Activated B cell treated with CpG ODN at 0.5 μM for 24 hours (primary cell): ENCODE measurements at regions not wholly inside any gene's neighbourhood (a gene's known extent, or its start where the extent isn't known, plus 50 kb on each side); places are given as distances from the start of the nearest gene placed in this dataset.

Source experiments
- ATAC-seq: fragments of 200-7000 bp; cut with Tn5 transposase; one replicate; pipeline ENCODE4 v1.10.0; 2021; ENCODE audit warnings: low read depth, mild to moderate bottlenecking, moderate library complexity
- CTCF ChIA-PET: fragments of 350-600 bp; sonication (Branson Sonifier 250); formaldehyde crosslinking; loops from one replicate; lab custom pipeline; 2021; ENCODE audit warnings: antibody characterized with exemption; lab: Charles Lee
- POLR2A ChIA-PET: fragments of 350-600 bp; sonication (Branson Sonifier 250); formaldehyde crosslinking; loops from one replicate; lab custom pipeline; 2021; ENCODE audit warnings: antibody characterized with exemption; lab: Charles Lee
- DNase-seq: peaks from one replicate; pipeline ENCODE4 v3.0.0; 2022
- H3K27ac Mint-ChIP-seq: one replicate; pipeline ENCODE4 v1.8.0; 2020; ENCODE audit warnings: mixed read lengths
- H3K27me3 Mint-ChIP-seq: one replicate; pipeline ENCODE4 v1.8.0; 2021; ENCODE audit warnings: mixed read lengths
- H3K36me3 Mint-ChIP-seq: one replicate; pipeline ENCODE4 v1.8.0; 2021; ENCODE audit warnings: low read depth, mixed read lengths
- H3K4me1 Mint-ChIP-seq: one replicate; pipeline ENCODE4 v1.8.0; 2021; ENCODE audit warnings: mixed read lengths
- H3K4me3 Mint-ChIP-seq: one replicate; pipeline ENCODE4 v1.8.0; 2020; ENCODE audit warnings: mild to moderate bottlenecking, mixed read lengths
- H3K9me3 Mint-ChIP-seq: one replicate; pipeline ENCODE4 v1.8.0; 2020; ENCODE audit warnings: mixed read lengths
- intact Hi-C: fragments of 100-400 bp; cut with micrococcal nuclease; formaldehyde crosslinking; loops from one replicate; pipeline ENCODE4 v1.15.1; 2024
- TF ChIP-seq, protein P1 (sequence below): fragments of 200-600 bp; IDR thresholded peaks from one replicate; pipeline ENCODE4 v1.8.0; 2022; ENCODE audit warnings: antibody characterized with exemption, mild to moderate bottlenecking

- Mint-ChIP-seq H3K27me3 (peaks cover 5% of the 10 kb centered on the region), H3K9me3 (no peaks in the 10 kb centered on the region), H3K4me1 (no peaks in the 10 kb centered on the region), H3K27ac (no peak overlapping the region), H3K4me3 (no peak overlapping the region), H3K36me3 (no peaks in the 10 kb centered on the region)
- ChIA-PET POLR2A (no interaction called here), CTCF (no interaction called here)
- intact Hi-C loops: no loop called here
- DNase-seq: no peak
- no peak for ATAC-seq
- TF ChIP-seq, protein P1, sequence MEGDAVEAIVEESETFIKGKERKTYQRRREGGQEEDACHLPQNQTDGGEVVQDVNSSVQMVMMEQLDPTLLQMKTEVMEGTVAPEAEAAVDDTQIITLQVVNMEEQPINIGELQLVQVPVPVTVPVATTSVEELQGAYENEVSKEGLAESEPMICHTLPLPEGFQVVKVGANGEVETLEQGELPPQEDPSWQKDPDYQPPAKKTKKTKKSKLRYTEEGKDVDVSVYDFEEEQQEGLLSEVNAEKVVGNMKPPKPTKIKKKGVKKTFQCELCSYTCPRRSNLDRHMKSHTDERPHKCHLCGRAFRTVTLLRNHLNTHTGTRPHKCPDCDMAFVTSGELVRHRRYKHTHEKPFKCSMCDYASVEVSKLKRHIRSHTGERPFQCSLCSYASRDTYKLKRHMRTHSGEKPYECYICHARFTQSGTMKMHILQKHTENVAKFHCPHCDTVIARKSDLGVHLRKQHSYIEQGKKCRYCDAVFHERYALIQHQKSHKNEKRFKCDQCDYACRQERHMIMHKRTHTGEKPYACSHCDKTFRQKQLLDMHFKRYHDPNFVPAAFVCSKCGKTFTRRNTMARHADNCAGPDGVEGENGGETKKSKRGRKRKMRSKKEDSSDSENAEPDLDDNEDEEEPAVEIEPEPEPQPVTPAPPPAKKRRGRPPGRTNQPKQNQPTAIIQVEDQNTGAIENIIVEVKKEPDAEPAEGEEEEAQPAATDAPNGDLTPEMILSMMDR: no peak
Observed at GRCh38 chr7:101699881-101700823, 71.1 kb upstream of the MYL10 start.

- DNase-seq (no peak), ATAC-seq (no peak)
- ChIA-PET POLR2A (no interaction called here), CTCF (no interaction called here)
- Mint-ChIP-seq H3K4me1 (no peaks in the 10 kb centered on the region), H3K9me3 (no peaks in the 10 kb centered on the region), H3K4me3 (no peak overlapping the region), H3K27ac (no peak overlapping the region), H3K36me3 (no peaks in the 10 kb centered on the region), H3K27me3 (peaks cover 4% of the 10 kb centered on the region)
- TF ChIP-seq, protein P1: no peak
- intact Hi-C loops: no loop called here
Observed at GRCh38 chr7:101701153-101701794, 72.2 kb upstream of the MYL10 start.

GRCh38 chr7:101702362-101702850 is 73.3 kb upstream of the MYL10 start:
- no peak for DNase-seq
- CTCF ChIA-PET: no interaction called here
- H3K36me3 Mint-ChIP-seq: no peaks in the 10 kb centered on the region
- ATAC-seq: no peak
- H3K4me3 Mint-ChIP-seq: no peak overlapping the region
- peaks cover 3% of the 10 kb centered on the region for H3K27me3 Mint-ChIP-seq
- POLR2A ChIA-PET: no interaction called here
- H3K27ac Mint-ChIP-seq: no peak overlapping the region
- H3K4me1 Mint-ChIP-seq: no peaks in the 10 kb centered on the region
- TF ChIP-seq, protein P1: no peak
- intact Hi-C loops: no loop called here
- no peaks in the 10 kb centered on the region for H3K9me3 Mint-ChIP-seq

- ATAC-seq: no peak
- ChIA-PET CTCF (no interaction called here), POLR2A (interaction anchor here (0.5 kb wide), 1 partner anchor 74 kb away, joined by 3 read pairs; no protein-coding TSS in a partner anchor)
- intact Hi-C loops: no loop called here
- TF ChIP-seq, protein P1: no peak
- Mint-ChIP-seq H3K4me1 (no peaks in the 10 kb centered on the region), H3K27ac (no peak overlapping the region), H3K4me3 (no peak overlapping the region), H3K27me3 (peaks cover 3% of the 10 kb centered on the region), H3K9me3 (no peaks in the 10 kb centered on the region), H3K36me3 (no peaks in the 10 kb centered on the region)
- DNase-seq: no peak
Observed at GRCh38 chr7:101705331-101705730, 76.2 kb upstream of the MYL10 start.

DNA sequence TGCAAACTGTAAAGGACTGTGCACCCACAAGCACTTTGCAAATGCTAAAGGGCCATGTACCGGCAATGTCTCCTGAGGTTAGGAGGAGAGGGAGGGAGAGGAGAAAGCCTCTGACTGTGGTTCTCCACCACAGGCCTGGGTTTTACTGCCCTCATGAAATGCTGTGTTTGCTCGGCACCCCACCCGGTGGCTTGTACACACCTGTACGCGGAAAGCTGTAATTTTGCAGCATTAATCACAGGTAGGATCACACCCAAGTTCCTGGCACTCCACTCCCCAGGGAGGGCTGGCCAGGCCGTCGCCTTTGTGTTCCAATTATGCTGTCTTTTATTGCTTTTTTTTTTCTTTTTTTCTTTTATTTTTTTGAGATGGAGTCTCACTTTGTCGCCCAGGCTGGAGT is 78.5 kb upstream of the MYL10 start:
- H3K4me1 Mint-ChIP-seq: no peaks in the 10 kb centered on the region
- ChIA-PET POLR2A (no interaction called here), CTCF (no interaction called here)
- no peak for ATAC-seq
- no peak overlapping the region for H3K4me3 Mint-ChIP-seq
- no peak overlapping the region for H3K27ac Mint-ChIP-seq
- H3K9me3 Mint-ChIP-seq: no peaks in the 10 kb centered on the region
- TF ChIP-seq, protein P1: no peak
- H3K27me3 Mint-ChIP-seq: peaks cover 3% of the 10 kb centered on the region
- no peak for DNase-seq
- no peaks in the 10 kb centered on the region for H3K36me3 Mint-ChIP-seq
- intact Hi-C loops: no loop called here
